Lower leg skin (tissue), 4 donors: ENCODE measurements at regions not wholly inside any gene's neighbourhood (a gene's known extent, or its start where the extent isn't known, plus 50 kb on each side); places are given as distances from the start of the nearest gene placed in this dataset.
"Not testable (repeated sequence)": the region's sequence is repeated elsewhere in the genome, so short reads cannot be mapped to it uniquely, and the experiment has no call there.

Experiments
- DNase-seq, 2 donors: peaks; one replicate each; pipeline ENCODE4 v3.0.0-alpha.2; 2019; ENCODE audit warnings: low spot score in 2 of 2
- H3K4me3 ChIP-seq: fragments of 200-600 bp; sonication (generic); 2 replicates; pipeline ENCODE4 v1.5.1; 2017; ENCODE audit warnings: mild to moderate bottlenecking, low read depth; ENCODE audit not compliant: poor library complexity, severe bottlenecking
- POLR2A ChIP-seq, 2 donors: fragments of 450-650 bp; IDR thresholded peaks; one replicate each; pipeline ENCODE4 v1.6.1; 2016 to 2017; ENCODE audit warnings: antibody characterized with exemption in 2 of 2, mild to moderate bottlenecking in 1 of 2, moderate library complexity in 1 of 2
- WGBS, 2 donors: methylation state at CpG; one replicate each; pipeline ENCODE4 v1.1.5; 2018; 5-methylcytosine and 5-hydroxymethylcytosine counted together
- intact Hi-C: fragments of 100-400 bp; cut with DNase I; formaldehyde crosslinking; loops from one replicate; pipeline ENCODE4 v1.15.0; 2023; ENCODE audit warnings: low total_unique reads
- TF ChIP-seq, protein P1 (sequence below), 3 donors: fragments of 450-650 bp; IDR thresholded peaks; one replicate each; pipeline ENCODE4 v1.5.1; 2016; ENCODE audit warnings: antibody characterized with exemption in 3 of 3, mild to moderate bottlenecking in 3 of 3, moderate library complexity in 2 of 3

- intact Hi-C loops = no loop called here
- 59 to 60% methylated on average over 1 of the region's 1 CpG for WGBS, 2 donors
- no peak overlapping the region for H3K4me3 ChIP-seq
- no peak for DNase-seq
- TF ChIP-seq POLR2A (IDR thresholded peaks at IDR 0.05) = no peak
- TF ChIP-seq, protein P1, sequence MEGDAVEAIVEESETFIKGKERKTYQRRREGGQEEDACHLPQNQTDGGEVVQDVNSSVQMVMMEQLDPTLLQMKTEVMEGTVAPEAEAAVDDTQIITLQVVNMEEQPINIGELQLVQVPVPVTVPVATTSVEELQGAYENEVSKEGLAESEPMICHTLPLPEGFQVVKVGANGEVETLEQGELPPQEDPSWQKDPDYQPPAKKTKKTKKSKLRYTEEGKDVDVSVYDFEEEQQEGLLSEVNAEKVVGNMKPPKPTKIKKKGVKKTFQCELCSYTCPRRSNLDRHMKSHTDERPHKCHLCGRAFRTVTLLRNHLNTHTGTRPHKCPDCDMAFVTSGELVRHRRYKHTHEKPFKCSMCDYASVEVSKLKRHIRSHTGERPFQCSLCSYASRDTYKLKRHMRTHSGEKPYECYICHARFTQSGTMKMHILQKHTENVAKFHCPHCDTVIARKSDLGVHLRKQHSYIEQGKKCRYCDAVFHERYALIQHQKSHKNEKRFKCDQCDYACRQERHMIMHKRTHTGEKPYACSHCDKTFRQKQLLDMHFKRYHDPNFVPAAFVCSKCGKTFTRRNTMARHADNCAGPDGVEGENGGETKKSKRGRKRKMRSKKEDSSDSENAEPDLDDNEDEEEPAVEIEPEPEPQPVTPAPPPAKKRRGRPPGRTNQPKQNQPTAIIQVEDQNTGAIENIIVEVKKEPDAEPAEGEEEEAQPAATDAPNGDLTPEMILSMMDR (IDR thresholded peaks at IDR 0.05) = no peak
Observed at GRCh38 chr5:99771296-99771695, 763.9 kb upstream of the FAM174A start.

DNA sequence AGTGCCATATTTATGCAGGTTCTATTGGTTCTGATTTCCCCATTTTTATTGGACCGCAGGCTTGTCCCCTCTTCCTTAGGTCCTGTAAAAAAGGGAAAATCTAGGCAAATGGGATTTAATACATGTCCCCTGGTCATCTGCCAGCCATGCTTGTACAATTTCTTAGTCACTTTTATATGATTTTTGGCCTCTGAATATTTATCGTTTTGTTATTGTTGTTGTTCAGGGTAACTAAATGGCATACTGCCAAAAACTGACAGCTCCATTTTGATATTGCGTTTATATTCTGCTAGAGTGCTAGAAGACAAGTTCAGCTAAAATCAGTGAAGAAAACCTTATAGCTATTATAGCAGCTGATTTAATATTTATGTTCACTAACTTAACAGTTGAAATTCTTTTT is 770.2 kb upstream of the FAM174A start:
- WGBS, 2 donors = 45 to 52% methylated on average over 3 of the region's 3 CpGs
- H3K4me3 ChIP-seq = no peak overlapping the region
- no peak for DNase-seq
- TF ChIP-seq POLR2A (IDR thresholded peaks at IDR 0.05) = no peak
- TF ChIP-seq, protein P1 (IDR thresholded peaks at IDR 0.05) = no peak
- intact Hi-C loops = no loop called here

DNA sequence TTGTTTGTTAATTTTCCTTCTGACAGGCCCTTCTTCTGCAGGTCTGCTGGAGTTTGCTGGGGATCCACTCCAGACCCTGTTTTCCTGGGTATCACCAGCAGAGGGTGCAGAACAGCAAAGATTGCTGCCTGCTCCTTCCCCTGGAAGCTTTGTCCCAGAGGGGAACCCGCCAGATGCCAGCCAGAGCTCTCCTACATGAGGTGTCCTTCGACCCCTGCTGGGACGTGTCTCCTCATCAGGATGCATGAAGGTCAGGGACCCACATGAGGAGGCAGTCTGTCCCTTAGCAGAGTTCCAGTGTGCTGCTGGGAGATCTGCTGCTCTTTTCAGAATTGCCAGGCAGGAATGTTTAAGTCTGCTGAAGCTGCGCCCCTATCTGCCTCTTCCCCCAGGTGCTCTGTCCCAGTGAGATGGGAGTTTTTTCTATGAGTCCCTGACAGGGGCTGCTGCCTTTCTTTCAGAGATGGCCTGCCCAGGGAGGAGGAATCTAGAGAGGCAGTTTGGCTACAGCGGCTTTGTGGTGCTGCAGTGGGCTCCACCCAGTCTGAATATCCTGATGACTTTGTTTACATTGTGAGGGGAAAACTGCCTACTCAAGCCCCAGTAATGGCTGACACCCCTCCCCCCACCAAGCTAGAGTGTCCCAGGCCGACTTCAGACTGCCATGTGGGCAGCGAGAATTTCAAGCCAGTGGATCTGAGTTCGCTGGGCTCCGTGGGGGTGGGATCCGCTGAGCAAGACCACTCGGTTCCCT is 772.0 kb upstream of the FAM174A start:
- no peak for DNase-seq
- intact Hi-C loops = no loop called here
- WGBS, 2 donors = 87 to 93% methylated on average over 10 to 11 of the region's 11 CpGs
- TF ChIP-seq, protein P1 (IDR thresholded peaks at IDR 0.05) = no peak
- no peak for TF ChIP-seq POLR2A (IDR thresholded peaks at IDR 0.05)
- no peak overlapping the region for H3K4me3 ChIP-seq

DNA sequence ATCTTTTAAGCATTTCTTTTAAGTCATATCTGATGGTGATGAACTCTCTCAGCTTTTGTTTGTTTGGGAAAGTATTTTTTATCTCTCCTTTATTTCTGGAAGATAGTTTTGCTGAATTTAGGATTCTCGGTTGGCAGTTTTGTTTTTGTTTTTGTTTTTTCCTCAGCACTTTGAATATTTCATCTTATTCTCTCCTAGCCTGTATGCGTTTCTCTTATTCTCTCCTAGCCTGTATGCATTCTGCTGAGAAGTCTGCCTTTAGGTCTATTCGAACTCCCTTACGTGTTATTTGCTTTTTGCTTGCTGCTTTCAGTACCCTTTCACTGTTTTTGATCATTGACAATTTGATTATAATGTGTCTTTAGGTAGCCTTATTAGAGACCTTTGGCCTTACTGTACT is 787.8 kb upstream of the FAM174A start:
- 93% methylated on average over 4 of the region's 4 CpGs for WGBS, 2 donors
- TF ChIP-seq POLR2A (IDR thresholded peaks at IDR 0.05) = no peak
- TF ChIP-seq, protein P1 (IDR thresholded peaks at IDR 0.05) = no peak
- H3K4me3 ChIP-seq = no peak overlapping the region
- intact Hi-C loops = no loop called here
- no peak for DNase-seq

- DNase-seq, H3K4me3 ChIP-seq, intact Hi-C loops: not testable (repeated sequence)
- WGBS, 2 donors = 86 to 94% methylated on average over 1 of the region's 1 CpG
Observed at GRCh38 chr5:99733146-99733545, 802.0 kb upstream of the FAM174A start.

GRCh38 chr5:99730653-99731052 is 801.8 kb upstream of the CHD1 start:
- 92 to 95% methylated on average over 4 of the region's 4 CpGs for WGBS, 2 donors
- DNase-seq, intact Hi-C loops, H3K4me3 ChIP-seq: not testable (repeated sequence)

DNA sequence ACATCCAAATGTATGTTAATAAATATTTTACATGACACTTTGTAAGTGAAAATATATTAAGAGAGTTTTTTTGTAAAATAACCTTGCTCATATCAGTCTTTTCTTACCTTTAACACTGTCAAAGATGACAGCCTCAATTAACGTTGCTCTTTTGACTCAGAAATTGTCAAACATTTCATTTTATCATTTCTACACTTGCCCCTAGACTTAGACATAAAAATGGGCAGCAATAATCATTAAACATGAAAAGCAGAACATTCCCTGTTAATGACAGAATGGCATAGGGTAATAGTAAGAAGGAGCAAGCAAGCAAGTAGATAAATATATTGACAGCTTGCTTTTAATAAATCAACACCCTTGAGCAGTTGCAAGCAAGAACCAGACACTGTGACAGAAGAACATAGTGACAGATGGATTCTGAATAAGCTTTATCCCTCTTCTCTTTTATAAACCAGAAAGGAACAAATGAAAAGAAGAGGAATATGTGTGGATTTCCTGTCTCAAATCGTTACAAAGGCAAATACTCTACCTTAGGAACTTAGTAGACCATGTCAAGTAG is 796.0 kb upstream of the CHD1 start:
- H3K4me3 ChIP-seq = no peak overlapping the region
- intact Hi-C loops = no loop called here
- WGBS, 2 donors = 49 to 59% methylated on average over 2 of the region's 2 CpGs
- TF ChIP-seq, protein P1 (IDR thresholded peaks at IDR 0.05) = no peak
- TF ChIP-seq POLR2A (IDR thresholded peaks at IDR 0.05) = no peak
- DNase-seq = no peak
